ENCODE measurements at regions not wholly inside any gene's neighbourhood (a gene's known extent, or its start where the extent isn't known, plus 50 kb on each side); places are given as distances from the start of the nearest gene placed in this dataset.

DNA sequence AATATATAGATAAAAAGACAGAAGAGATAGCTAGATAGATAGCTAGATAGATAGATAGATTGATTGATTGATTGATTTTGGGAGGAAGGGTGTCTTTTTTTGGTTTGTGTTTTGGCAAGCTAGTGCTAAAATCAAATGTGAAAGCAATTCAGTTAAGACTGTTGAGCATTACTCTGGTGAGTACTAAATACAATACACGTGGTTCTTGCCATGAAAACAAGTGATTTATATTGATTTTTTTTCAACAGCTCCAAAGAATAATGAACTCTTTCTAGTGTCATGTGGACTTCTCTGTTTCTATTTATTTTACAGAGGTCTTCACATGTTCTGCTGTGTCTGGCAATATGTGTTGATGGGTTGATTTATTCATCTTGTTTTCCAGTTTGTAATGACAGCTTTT lies 172.0 kb downstream of the POU4F1 start:
- no peak for TF ChIP-seq EZH2phosphoT487 (IDR thresholded peaks at IDR 0.05; ENCODE audit: low read depth, severe bottlenecking, unreplicated experiment)

DNA sequence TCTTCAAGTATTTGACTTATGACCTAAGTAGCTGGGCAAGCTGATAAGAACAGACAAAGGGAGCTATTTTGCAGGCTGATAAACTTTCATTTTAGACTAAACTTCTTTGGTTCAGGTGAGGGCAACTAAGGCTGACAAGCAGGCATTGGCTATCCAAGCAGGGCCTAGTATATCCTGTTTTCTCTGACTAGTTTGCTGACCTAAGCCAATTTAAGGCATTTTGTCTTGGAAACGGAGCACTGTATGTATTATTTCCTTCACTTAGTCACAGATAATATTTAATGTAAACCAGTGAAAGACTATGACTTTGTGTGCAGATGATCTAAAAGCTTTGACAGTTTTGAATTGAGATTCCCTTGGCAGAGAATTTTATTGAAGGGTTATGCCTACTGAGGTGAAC lies 172.5 kb downstream of the POU4F1 start:
- H3K27me3 ChIP-seq: no peaks in the 10 kb centered on the region
- no peaks in the 10 kb centered on the region for H3K9me3 ChIP-seq (ENCODE audit: low read depth)
- H3K4me1 ChIP-seq (ENCODE audit: insufficient read depth): no peaks in the 10 kb centered on the region
- no peaks in the 10 kb centered on the region for H4K20me1 ChIP-seq (ENCODE audit: insufficient read depth, poor library complexity, severe bottlenecking)
- no peak overlapping the region for H3K4me3 ChIP-seq
- H3K9me2 ChIP-seq (replicated peaks; ENCODE audit: insufficient read depth): no peaks in the 10 kb centered on the region
- no peaks in the 10 kb centered on the region for H3K79me2 ChIP-seq
- no peak for DNase-seq (ENCODE audit: low spot score)
- H3K36me3 ChIP-seq (replicated peaks; ENCODE audit: insufficient read depth, low read depth): no peaks in the 10 kb centered on the region
- H3K4me2 ChIP-seq: no peak overlapping the region
- no peak overlapping the region for H3K27ac ChIP-seq
- 67% methylated on average over 1 of the region's 1 CpG for WGBS (ENCODE audit: low lambda C conversion rate, missing lambda C conversion rate)
- no peak overlapping the region for H2AFZ ChIP-seq
- no peak for TF ChIP-seq EZH2 (IDR thresholded peaks at IDR 0.05; ENCODE audit: borderline replicate concordance)

More for the DNA sequence above, 172.0 kb downstream of the POU4F1 start:
- H4K20me1 ChIP-seq (ENCODE audit: insufficient read depth, poor library complexity, severe bottlenecking): no peaks in the 10 kb centered on the region
- no peak for DNase-seq (ENCODE audit: low spot score)
- no peaks in the 10 kb centered on the region for H3K36me3 ChIP-seq (replicated peaks; ENCODE audit: insufficient read depth, low read depth)
- no peaks in the 10 kb centered on the region for H3K27me3 ChIP-seq
- H3K9me2 ChIP-seq (replicated peaks; ENCODE audit: insufficient read depth): no peaks in the 10 kb centered on the region
- H3K4me2 ChIP-seq: no peak overlapping the region
- H3K27ac ChIP-seq: no peak overlapping the region
- no peaks in the 10 kb centered on the region for H3K79me2 ChIP-seq
- no peaks in the 10 kb centered on the region for H3K4me1 ChIP-seq (ENCODE audit: insufficient read depth)
- H3K9me3 ChIP-seq (ENCODE audit: low read depth): no peaks in the 10 kb centered on the region
- no peak overlapping the region for H2AFZ ChIP-seq
- no peak overlapping the region for H3K4me3 ChIP-seq
- WGBS (ENCODE audit: low lambda C conversion rate, missing lambda C conversion rate): 61% methylated on average over 1 of the region's 1 CpG

- Histone ChIP-seq H3K9me3 (ENCODE audit: low read depth) (no peaks in the 10 kb centered on the region), H3K4me1 (ENCODE audit: insufficient read depth) (no peaks in the 10 kb centered on the region), H3K27ac (no peak overlapping the region), H2AFZ (no peak overlapping the region), H4K20me1 (ENCODE audit: insufficient read depth, poor library complexity, severe bottlenecking) (no peaks in the 10 kb centered on the region), H3K79me2 (no peaks in the 10 kb centered on the region), H3K4me2 (no peak overlapping the region), H3K4me3 (no peak overlapping the region), H3K27me3 (no peaks in the 10 kb centered on the region), H3K36me3 (replicated peaks; ENCODE audit: insufficient read depth, low read depth) (no peaks in the 10 kb centered on the region), H3K9me2 (replicated peaks; ENCODE audit: insufficient read depth) (no peaks in the 10 kb centered on the region)
- DNase-seq (ENCODE audit: low spot score): no peak
- no peak for TF ChIP-seq CTCF (IDR thresholded peaks at IDR 0.05; ENCODE audit: poor library complexity)
- no peak for TF ChIP-seq EZH2phosphoT487 (IDR thresholded peaks at IDR 0.05; ENCODE audit: low read depth, severe bottlenecking, unreplicated experiment)
- no peak for TF ChIP-seq EZH2 (IDR thresholded peaks at IDR 0.05; ENCODE audit: borderline replicate concordance)
- 71% methylated on average over 13 of the region's 13 CpGs for WGBS (ENCODE audit: low lambda C conversion rate, missing lambda C conversion rate)
These were observed 173.1 kb downstream of the POU4F1 start for GRCh38 chr13:78430166-78430791.

DNA sequence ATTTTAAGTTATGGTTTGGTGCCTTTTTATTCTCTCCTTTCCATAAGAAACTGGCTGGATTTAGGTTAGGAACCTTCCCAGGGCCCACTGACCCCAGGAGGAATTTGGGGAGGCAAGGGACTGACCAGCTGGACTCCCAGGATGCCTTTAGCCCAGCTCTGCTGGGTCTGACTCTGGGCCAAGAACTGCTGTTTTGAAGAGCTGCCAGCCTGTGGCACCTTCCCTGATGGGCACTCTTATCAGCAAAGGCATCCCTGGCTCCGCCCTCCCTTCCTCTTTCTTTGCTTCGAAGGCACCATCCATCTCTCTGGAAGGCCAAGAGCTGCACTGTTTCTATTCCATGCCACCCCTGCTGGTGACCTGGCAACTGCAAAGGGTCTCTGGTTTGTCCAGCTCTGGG lies 174.7 kb downstream of the POU4F1 start:
- Histone ChIP-seq H3K9me3 (ENCODE audit: low read depth) (no peaks in the 10 kb centered on the region), H3K27me3 (no peaks in the 10 kb centered on the region), H2AFZ (no peak overlapping the region), H3K4me1 (ENCODE audit: insufficient read depth) (no peaks in the 10 kb centered on the region), H3K4me2 (no peak overlapping the region), H3K4me3 (no peak overlapping the region), H3K9me2 (replicated peaks; ENCODE audit: insufficient read depth) (no peaks in the 10 kb centered on the region), H3K36me3 (replicated peaks; ENCODE audit: insufficient read depth, low read depth) (no peaks in the 10 kb centered on the region), H4K20me1 (ENCODE audit: insufficient read depth, poor library complexity, severe bottlenecking) (no peaks in the 10 kb centered on the region), H3K27ac (no peak overlapping the region), H3K79me2 (no peaks in the 10 kb centered on the region)
- TF ChIP-seq EZH2 (IDR thresholded peaks at IDR 0.05; ENCODE audit: borderline replicate concordance) (no peak), CTCF (IDR thresholded peaks at IDR 0.05; ENCODE audit: poor library complexity) (no peak), EZH2phosphoT487 (IDR thresholded peaks at IDR 0.05; ENCODE audit: low read depth, severe bottlenecking, unreplicated experiment) (no peak)
- no peak for DNase-seq (ENCODE audit: low spot score)
- WGBS (ENCODE audit: low lambda C conversion rate, missing lambda C conversion rate): 69% methylated on average over 2 of the region's 2 CpGs

Measured in hepatocyte (in vitro differentiated cells).